ENCODE measurements at regions not wholly inside any gene's neighbourhood (a gene's known extent, or its start where the extent isn't known, plus 50 kb on each side); places are given as distances from the start of the nearest gene placed in this dataset.

DNA sequence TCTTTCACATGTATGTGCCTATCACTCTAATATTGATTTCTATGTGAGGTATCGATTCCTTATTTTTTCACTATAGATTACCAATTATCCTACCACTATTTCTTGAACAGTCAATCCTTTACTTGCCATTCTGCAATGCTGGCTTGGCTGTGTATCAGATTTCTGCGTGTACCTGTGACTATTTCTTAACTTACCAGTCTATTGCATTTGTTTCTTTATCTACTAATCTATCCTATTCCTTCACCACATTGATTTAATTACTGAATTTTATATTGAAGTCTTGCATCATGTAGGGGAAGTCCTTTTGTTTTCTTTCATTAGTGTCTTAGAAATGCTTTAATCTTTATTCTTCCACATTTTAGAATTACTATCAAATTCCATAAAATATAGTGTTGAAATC is 684.8 kb downstream of the LRRC70 start (continued):
- TF ChIP-seq, protein P1, sequence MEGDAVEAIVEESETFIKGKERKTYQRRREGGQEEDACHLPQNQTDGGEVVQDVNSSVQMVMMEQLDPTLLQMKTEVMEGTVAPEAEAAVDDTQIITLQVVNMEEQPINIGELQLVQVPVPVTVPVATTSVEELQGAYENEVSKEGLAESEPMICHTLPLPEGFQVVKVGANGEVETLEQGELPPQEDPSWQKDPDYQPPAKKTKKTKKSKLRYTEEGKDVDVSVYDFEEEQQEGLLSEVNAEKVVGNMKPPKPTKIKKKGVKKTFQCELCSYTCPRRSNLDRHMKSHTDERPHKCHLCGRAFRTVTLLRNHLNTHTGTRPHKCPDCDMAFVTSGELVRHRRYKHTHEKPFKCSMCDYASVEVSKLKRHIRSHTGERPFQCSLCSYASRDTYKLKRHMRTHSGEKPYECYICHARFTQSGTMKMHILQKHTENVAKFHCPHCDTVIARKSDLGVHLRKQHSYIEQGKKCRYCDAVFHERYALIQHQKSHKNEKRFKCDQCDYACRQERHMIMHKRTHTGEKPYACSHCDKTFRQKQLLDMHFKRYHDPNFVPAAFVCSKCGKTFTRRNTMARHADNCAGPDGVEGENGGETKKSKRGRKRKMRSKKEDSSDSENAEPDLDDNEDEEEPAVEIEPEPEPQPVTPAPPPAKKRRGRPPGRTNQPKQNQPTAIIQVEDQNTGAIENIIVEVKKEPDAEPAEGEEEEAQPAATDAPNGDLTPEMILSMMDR (IDR thresholded peaks at IDR 0.05 in 2 of 3, conservative IDR thresholded peaks at IDR 0.05 in 1 of 3; ENCODE audit: insufficient read depth in 2 of 3, low read depth in 1 of 3, low read length in 3 of 3) = no peak
- TF ChIP-seq NCOA4 (IDR thresholded peaks at IDR 0.05; ENCODE audit: partially characterized antibody) (no peak), ESRRA (IDR thresholded peaks at IDR 0.05; ENCODE audit: borderline replicate concordance, low read depth) (no peak), MTA2 (IDR thresholded peaks at IDR 0.05; ENCODE audit: low read depth) (no peak), SMAD1 (IDR thresholded peaks at IDR 0.05; ENCODE audit: low read depth, low read length, partially characterized antibody) (no peak), ZC3H11A (IDR thresholded peaks at IDR 0.05; ENCODE audit: low read depth, low read length) (no peak), MAFF (IDR thresholded peaks at IDR 0.05; ENCODE audit: low read length) (no peak), MTA1 (IDR thresholded peaks at IDR 0.05; ENCODE audit: borderline replicate concordance) (no peak), SRSF3 (IDR thresholded peaks at IDR 0.05; ENCODE audit: insufficient read depth, low read length) (no peak), ZC3H8 (IDR thresholded peaks at IDR 0.05) (no peak), ZNF507 (tag; conservative IDR thresholded peaks at IDR 0.05) (no peak), TEAD2 (tag; IDR thresholded peaks at IDR 0.05) (no peak)
- TF ChIP-seq, protein P2, sequence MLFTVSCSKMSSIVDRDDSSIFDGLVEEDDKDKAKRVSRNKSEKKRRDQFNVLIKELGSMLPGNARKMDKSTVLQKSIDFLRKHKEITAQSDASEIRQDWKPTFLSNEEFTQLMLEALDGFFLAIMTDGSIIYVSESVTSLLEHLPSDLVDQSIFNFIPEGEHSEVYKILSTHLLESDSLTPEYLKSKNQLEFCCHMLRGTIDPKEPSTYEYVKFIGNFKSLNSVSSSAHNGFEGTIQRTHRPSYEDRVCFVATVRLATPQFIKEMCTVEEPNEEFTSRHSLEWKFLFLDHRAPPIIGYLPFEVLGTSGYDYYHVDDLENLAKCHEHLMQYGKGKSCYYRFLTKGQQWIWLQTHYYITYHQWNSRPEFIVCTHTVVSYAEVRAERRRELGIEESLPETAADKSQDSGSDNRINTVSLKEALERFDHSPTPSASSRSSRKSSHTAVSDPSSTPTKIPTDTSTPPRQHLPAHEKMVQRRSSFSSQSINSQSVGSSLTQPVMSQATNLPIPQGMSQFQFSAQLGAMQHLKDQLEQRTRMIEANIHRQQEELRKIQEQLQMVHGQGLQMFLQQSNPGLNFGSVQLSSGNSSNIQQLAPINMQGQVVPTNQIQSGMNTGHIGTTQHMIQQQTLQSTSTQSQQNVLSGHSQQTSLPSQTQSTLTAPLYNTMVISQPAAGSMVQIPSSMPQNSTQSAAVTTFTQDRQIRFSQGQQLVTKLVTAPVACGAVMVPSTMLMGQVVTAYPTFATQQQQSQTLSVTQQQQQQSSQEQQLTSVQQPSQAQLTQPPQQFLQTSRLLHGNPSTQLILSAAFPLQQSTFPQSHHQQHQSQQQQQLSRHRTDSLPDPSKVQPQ (CRISPR knock-in tag; IDR thresholded peaks at IDR 0.05; ENCODE audit: borderline replicate concordance) = no peak
- TF ChIP-seq, protein P3, sequence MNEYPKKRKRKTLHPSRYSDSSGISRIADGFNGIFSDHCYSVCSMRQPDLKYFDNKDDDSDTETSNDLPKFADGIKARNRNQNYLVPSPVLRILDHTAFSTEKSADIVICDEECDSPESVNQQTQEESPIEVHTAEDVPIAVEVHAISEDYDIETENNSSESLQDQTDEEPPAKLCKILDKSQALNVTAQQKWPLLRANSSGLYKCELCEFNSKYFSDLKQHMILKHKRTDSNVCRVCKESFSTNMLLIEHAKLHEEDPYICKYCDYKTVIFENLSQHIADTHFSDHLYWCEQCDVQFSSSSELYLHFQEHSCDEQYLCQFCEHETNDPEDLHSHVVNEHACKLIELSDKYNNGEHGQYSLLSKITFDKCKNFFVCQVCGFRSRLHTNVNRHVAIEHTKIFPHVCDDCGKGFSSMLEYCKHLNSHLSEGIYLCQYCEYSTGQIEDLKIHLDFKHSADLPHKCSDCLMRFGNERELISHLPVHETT (CRISPR knock-in tag; conservative IDR thresholded peaks at IDR 0.05 in 1 of 2, IDR thresholded peaks at IDR 0.05 in 1 of 2) = no peak

Measured in K562 (cell line).